Ramos (cell line): ENCODE measurements at regions not wholly inside any gene's neighbourhood (a gene's known extent, or its start where the extent isn't known, plus 50 kb on each side); places are given as distances from the start of the nearest gene placed in this dataset.

Experiments
- in situ Hi-C: fragments of 300-500 bp; cut with MboI; formaldehyde crosslinking; loops from one replicate; pipeline ENCODE4 v1.14.3; 2022; ENCODE audit warnings: low sequenced_read_pairs; ENCODE audit not compliant: unreplicated experiment

GRCh38 chr3:104696470-104696869 lies 670.2 kb upstream of the ALCAM start:
- in situ Hi-C loops = no loop called here

- in situ Hi-C loops = no loop called here
Measured at GRCh38 chr3:104711406-104711805, 655.3 kb upstream of the ALCAM start.

GRCh38 chr3:104715972-104716371 lies 650.7 kb upstream of the ALCAM start:
- in situ Hi-C loops = no loop called here

- in situ Hi-C loops = no loop called here
Measured at GRCh38 chr3:104717828-104718196, 648.9 kb upstream of the ALCAM start.

GRCh38 chr3:104723000-104723399 lies 643.7 kb upstream of the ALCAM start:
- in situ Hi-C loops = no loop called here

- in situ Hi-C loops = no loop called here
Measured at GRCh38 chr3:104731074-104731473, 635.6 kb upstream of the ALCAM start.

GRCh38 chr3:104734627-104735026 lies 632.1 kb upstream of the ALCAM start:
- in situ Hi-C loops = no loop called here

- in situ Hi-C loops = no loop called here
Measured at GRCh38 chr3:104735691-104736090, 631.0 kb upstream of the ALCAM start.

- in situ Hi-C loops = no loop called here
Measured at GRCh38 chr3:104738271-104738670, 628.4 kb upstream of the ALCAM start.

GRCh38 chr3:104740874-104741379 lies 625.8 kb upstream of the ALCAM start:
- in situ Hi-C loops = no loop called here

- in situ Hi-C loops = no loop called here
Measured at GRCh38 chr3:104742044-104742443, 624.7 kb upstream of the ALCAM start.

GRCh38 chr3:104745313-104745712 lies 621.4 kb upstream of the ALCAM start:
- in situ Hi-C loops = no loop called here

GRCh38 chr3:104746056-104746455 lies 620.7 kb upstream of the ALCAM start:
- in situ Hi-C loops = no loop called here

GRCh38 chr3:104750581-104750980 lies 616.1 kb upstream of the ALCAM start:
- in situ Hi-C loops = no loop called here

GRCh38 chr3:104755791-104756190 lies 610.9 kb upstream of the ALCAM start:
- in situ Hi-C loops = no loop called here

GRCh38 chr3:104763007-104763406 lies 603.7 kb upstream of the ALCAM start:
- in situ Hi-C loops = no loop called here

- in situ Hi-C loops = no loop called here
Measured at GRCh38 chr3:104764496-104764895, 602.2 kb upstream of the ALCAM start.

- in situ Hi-C loops = no loop called here
Measured at GRCh38 chr3:104768886-104769285, 597.8 kb upstream of the ALCAM start.

GRCh38 chr3:104779324-104779723 lies 587.4 kb upstream of the ALCAM start:
- in situ Hi-C loops = no loop called here

- in situ Hi-C loops = no loop called here
Measured at GRCh38 chr3:104781112-104781511, 585.6 kb upstream of the ALCAM start.

GRCh38 chr3:104785947-104786346 lies 580.8 kb upstream of the ALCAM start:
- in situ Hi-C loops = no loop called here

GRCh38 chr3:104787306-104787705 lies 579.4 kb upstream of the ALCAM start:
- in situ Hi-C loops = no loop called here

GRCh38 chr3:104788807-104789206 lies 577.9 kb upstream of the ALCAM start:
- in situ Hi-C loops = no loop called here
